HG02840 (cell line): ENCODE measurements at regions not wholly inside any gene's neighbourhood (a gene's known extent, or its start where the extent isn't known, plus 50 kb on each side); places are given as distances from the start of the nearest gene placed in this dataset.

Experiments
- ATAC-seq: cut with Tn5 transposase; IDR thresholded peaks from one replicate; pipeline ENCODE4 v1.9.1; 2021; ENCODE audit warnings: mild to moderate bottlenecking, moderate library complexity, moderate number of reproducible peaks; ENCODE audit not compliant: unreplicated experiment, low FRiP score

GRCh38 chr5:38039091-38039490, 199.2 kb upstream of the GDNF start:
- no peak for ATAC-seq

GRCh38 chr5:38036765-38037164, 196.9 kb upstream of the GDNF start:
- ATAC-seq = no peak

- no peak for ATAC-seq
These were observed 192.3 kb upstream of the GDNF start for GRCh38 chr5:38032149-38032548.

GRCh38 chr5:38031304-38031703, 191.5 kb upstream of the GDNF start:
- ATAC-seq = no peak

- ATAC-seq = no peak
These were observed 189.7 kb upstream of the GDNF start for GRCh38 chr5:38029397-38030065.

GRCh38 chr5:38023799-38024198, 184.0 kb upstream of the GDNF start:
- no peak for ATAC-seq

GRCh38 chr5:38023371-38023770, 183.5 kb upstream of the GDNF start:
- ATAC-seq = no peak

- ATAC-seq = no peak
These were observed 182.8 kb upstream of the GDNF start for GRCh38 chr5:38022631-38023030.

- ATAC-seq = no peak
These were observed 178.2 kb upstream of the GDNF start for GRCh38 chr5:38018016-38018415.

- ATAC-seq = no peak
These were observed 173.3 kb upstream of the GDNF start for GRCh38 chr5:38013107-38013506.

GRCh38 chr5:38011668-38012188, 171.9 kb upstream of the GDNF start:
- ATAC-seq = no peak

- ATAC-seq = no peak
These were observed 170.0 kb upstream of the GDNF start for GRCh38 chr5:38009749-38010358.

GRCh38 chr5:38008198-38008597, 168.4 kb upstream of the GDNF start:
- no peak for ATAC-seq

- no peak for ATAC-seq
These were observed 159.8 kb upstream of the GDNF start for GRCh38 chr5:37999593-37999992.

GRCh38 chr5:37996918-37997317, 157.1 kb upstream of the GDNF start:
- ATAC-seq = no peak

GRCh38 chr5:37994729-37995128, 154.9 kb upstream of the GDNF start:
- ATAC-seq = no peak

- ATAC-seq = no peak
These were observed 151.8 kb upstream of the GDNF start for GRCh38 chr5:37991301-37992299.

GRCh38 chr5:37989884-37990283, 150.0 kb upstream of the GDNF start:
- ATAC-seq = no peak

- ATAC-seq = no peak
These were observed 148.7 kb upstream of the GDNF start for GRCh38 chr5:37988454-37989046.

- no peak for ATAC-seq
These were observed 144.5 kb upstream of the GDNF start for GRCh38 chr5:37984300-37984699.

GRCh38 chr5:37983463-37983862, 143.6 kb upstream of the GDNF start:
- ATAC-seq = no peak
